PC-9 (cell line): ENCODE measurements at regions not wholly inside any gene's neighbourhood (a gene's known extent, or its start where the extent isn't known, plus 50 kb on each side); places are given as distances from the start of the nearest gene placed in this dataset.

Experiments used
- BruUV-seq: library from RNA; stranded (reverse); fragments of 400-500 nt; replicated peaks from 2 replicates; lab custom pipeline; 2021; lab: Mats Ljungman, UMichigan
- CTCF ChIA-PET: fragments of 300-600 bp; sonication (Branson Sonifier 250); formaldehyde crosslinking; loops from one replicate; lab custom pipeline; 2022; ENCODE audit warnings: antibody characterized with exemption; lab: Charles Lee
- POLR2A ChIA-PET: fragments of 300-600 bp; sonication (Branson Sonifier 250); formaldehyde crosslinking; loops from one replicate; lab custom pipeline; 2022; ENCODE audit warnings: antibody characterized with exemption; ENCODE audit not compliant: unreplicated experiment; lab: Charles Lee
- DNase-seq, 2 experiments: peaks; one replicate each; pipeline versions ENCODE4 v3.0.0 to v3.0.0-alpha.2; 2015 to 2022; ENCODE audit warnings: mixed read lengths in 1 of 2
- H2AFZ ChIP-seq: fragments of 200-600 bp; sonication (generic); 2 replicates; pipeline ENCODE4 v1.8.1; 2017; ENCODE audit warnings: antibody characterized with exemption
- H3F3A ChIP-seq: fragments of 200-600 bp; sonication (generic); 2 replicates; pipeline ENCODE4 v1.8.1; 2017; ENCODE audit warnings: antibody characterized with exemption, mild to moderate bottlenecking, low read depth; ENCODE audit not compliant: insufficient read depth
- H3K27ac ChIP-seq: fragments of 200-600 bp; sonication (generic); 2 replicates; pipeline ENCODE4 v1.6.1; 2016; ENCODE audit warnings: mixed run types
- H3K27me3 ChIP-seq: fragments of 200-600 bp; sonication (generic); 2 replicates; pipeline ENCODE4 v1.6.1; 2016; ENCODE audit warnings: low read depth, mixed run types; ENCODE audit not compliant: insufficient read depth
- H3K36me3 ChIP-seq: fragments of 200-600 bp; sonication (generic); 2 replicates; pipeline ENCODE4 v1.6.1; 2016; ENCODE audit warnings: low read depth, mixed run types
- H3K4me1 ChIP-seq: fragments of 200-600 bp; sonication (generic); replicated peaks from 2 replicates; pipeline ENCODE4 v1.6.1; 2016; ENCODE audit warnings: mixed run types; ENCODE audit not compliant: insufficient read depth
- H3K4me2 ChIP-seq: fragments of 200-600 bp; sonication (generic); 2 replicates; pipeline ENCODE4 v1.6.1; 2017; ENCODE audit warnings: mixed run types
- H3K4me3 ChIP-seq: fragments of 200-600 bp; sonication (generic); 2 replicates; pipeline ENCODE4 v1.6.1; 2016; ENCODE audit warnings: mixed run types
- H3K79me2 ChIP-seq: fragments of 200-600 bp; sonication (generic); 2 replicates; pipeline ENCODE4 v1.6.1; 2017; ENCODE audit warnings: low read depth, mixed run types
- H3K9me2 ChIP-seq: fragments of 200-600 bp; sonication (generic); 2 replicates; pipeline ENCODE4 v1.8.1; 2017; ENCODE audit warnings: mild to moderate bottlenecking; ENCODE audit not compliant: insufficient read depth
- H3K9me3 ChIP-seq: fragments of 200-600 bp; sonication (generic); 2 replicates; pipeline ENCODE4 v1.8.1; 2016; ENCODE audit warnings: low read depth; ENCODE audit not compliant: insufficient read depth
- H4K20me1 ChIP-seq: fragments of 200-600 bp; sonication (generic); 2 replicates; pipeline ENCODE4 v1.8.1; 2017; ENCODE audit not compliant: insufficient read depth
- EZH2 ChIP-seq: fragments of 200-600 bp; sonication (generic); IDR thresholded peaks from 2 replicates; pipeline ENCODE4 v1.8.0; 2017; ENCODE audit warnings: antibody characterized with exemption, low read depth
- intact Hi-C: fragments of 100-400 bp; cut with micrococcal nuclease; formaldehyde crosslinking; loops from one replicate; pipeline ENCODE4 v1.10.0; 2022; ENCODE audit not compliant: unreplicated experiment
- TF ChIP-seq, protein P1 (sequence below): fragments of 200-600 bp; sonication (generic); conservative IDR thresholded peaks from 2 replicates; pipeline ENCODE4 v1.6.1; 2017; ENCODE audit warnings: mixed run types, antibody characterized with exemption, mild to moderate bottlenecking, moderate library complexity

DNA sequence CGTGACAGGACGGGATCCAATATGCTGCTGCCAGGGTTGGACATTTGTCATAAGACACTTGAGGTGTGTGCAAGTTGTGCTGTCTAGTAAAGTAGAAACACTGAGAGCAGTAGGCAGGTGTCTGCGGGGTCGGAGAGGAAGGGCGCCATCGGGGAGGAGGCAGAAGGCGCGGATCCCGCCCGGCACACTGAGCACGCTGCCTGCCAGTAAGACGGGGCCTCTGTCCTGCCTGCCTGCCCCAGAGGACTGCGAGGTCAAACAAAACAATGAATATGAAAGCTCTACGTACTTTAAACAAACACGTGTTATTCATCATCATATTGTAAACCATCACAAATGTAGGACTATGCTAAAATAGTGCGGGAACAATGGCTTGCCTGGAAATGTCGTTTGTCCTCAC is 349.3 kb upstream of the SALL3 start:
- Histone ChIP-seq H3K79me2 (no peaks in the 10 kb centered on the region), H3F3A (no peaks in the 10 kb centered on the region), H3K9me2 (no peaks in the 10 kb centered on the region), H4K20me1 (no peaks in the 10 kb centered on the region), H3K36me3 (no peaks in the 10 kb centered on the region), H2AFZ (no peak overlapping the region), H3K27me3 (peaks cover 78% of the 10 kb centered on the region), H3K4me3 (no peak overlapping the region), H3K27ac (no peak overlapping the region), H3K9me3 (no peaks in the 10 kb centered on the region), H3K4me1 (no peaks in the 10 kb centered on the region), H3K4me2 (no peak overlapping the region)
- CTCF ChIA-PET = no interaction called here
- DNase-seq = no peak
- POLR2A ChIA-PET = no interaction called here
- BruUV-seq = no TSS peak
- intact Hi-C loops = no loop called here
- TF ChIP-seq EZH2 = no peak
- TF ChIP-seq, protein P1, sequence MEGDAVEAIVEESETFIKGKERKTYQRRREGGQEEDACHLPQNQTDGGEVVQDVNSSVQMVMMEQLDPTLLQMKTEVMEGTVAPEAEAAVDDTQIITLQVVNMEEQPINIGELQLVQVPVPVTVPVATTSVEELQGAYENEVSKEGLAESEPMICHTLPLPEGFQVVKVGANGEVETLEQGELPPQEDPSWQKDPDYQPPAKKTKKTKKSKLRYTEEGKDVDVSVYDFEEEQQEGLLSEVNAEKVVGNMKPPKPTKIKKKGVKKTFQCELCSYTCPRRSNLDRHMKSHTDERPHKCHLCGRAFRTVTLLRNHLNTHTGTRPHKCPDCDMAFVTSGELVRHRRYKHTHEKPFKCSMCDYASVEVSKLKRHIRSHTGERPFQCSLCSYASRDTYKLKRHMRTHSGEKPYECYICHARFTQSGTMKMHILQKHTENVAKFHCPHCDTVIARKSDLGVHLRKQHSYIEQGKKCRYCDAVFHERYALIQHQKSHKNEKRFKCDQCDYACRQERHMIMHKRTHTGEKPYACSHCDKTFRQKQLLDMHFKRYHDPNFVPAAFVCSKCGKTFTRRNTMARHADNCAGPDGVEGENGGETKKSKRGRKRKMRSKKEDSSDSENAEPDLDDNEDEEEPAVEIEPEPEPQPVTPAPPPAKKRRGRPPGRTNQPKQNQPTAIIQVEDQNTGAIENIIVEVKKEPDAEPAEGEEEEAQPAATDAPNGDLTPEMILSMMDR = no peak

DNA sequence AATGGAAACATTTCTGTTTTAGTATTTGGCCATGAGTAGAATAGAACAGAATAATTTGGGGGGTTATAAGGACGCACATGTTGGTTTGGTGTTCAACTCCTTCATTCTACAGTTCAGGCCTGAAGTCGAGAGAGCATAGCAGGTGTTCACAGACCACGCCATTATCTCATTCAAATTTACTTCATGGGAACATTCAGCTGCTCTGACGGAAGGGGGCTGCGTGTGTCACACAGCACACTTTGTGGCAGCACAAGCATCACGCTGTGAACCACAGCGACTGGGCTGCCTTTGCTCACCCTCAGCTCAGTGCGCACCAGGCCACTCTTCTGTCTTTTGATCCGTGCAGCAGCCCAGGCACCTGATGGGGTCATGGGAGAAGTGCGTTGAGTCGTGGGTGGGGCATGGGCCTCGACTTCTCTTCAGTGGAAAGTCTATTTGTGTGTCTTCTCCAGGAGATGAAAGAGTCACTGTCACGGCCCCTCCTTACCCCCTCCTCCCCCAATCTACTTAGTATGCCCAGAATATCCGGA is 348.6 kb upstream of the SALL3 start:
- TF ChIP-seq, protein P1 = no peak
- TF ChIP-seq EZH2 = no peak
- no peak overlapping the region for H3K4me3 ChIP-seq
- H3F3A ChIP-seq = peaks cover under 1% of the 10 kb centered on the region; the same call in 1 of the 2 replicates
- no peak overlapping the region for H3K27ac ChIP-seq
- intact Hi-C loops = no loop called here
- H3K9me3 ChIP-seq = no peaks in the 10 kb centered on the region
- H2AFZ ChIP-seq = no peak overlapping the region
- H3K36me3 ChIP-seq = no peaks in the 10 kb centered on the region
- H3K79me2 ChIP-seq = no peaks in the 10 kb centered on the region
- no peak for DNase-seq
- H3K4me1 ChIP-seq = no peaks in the 10 kb centered on the region
- peaks cover 71% of the 10 kb centered on the region for H3K27me3 ChIP-seq
- H3K9me2 ChIP-seq = no peaks in the 10 kb centered on the region
- ChIA-PET POLR2A (no interaction called here), CTCF (no interaction called here)
- BruUV-seq = no TSS peak
- no peak overlapping the region for H3K4me2 ChIP-seq
- no peaks in the 10 kb centered on the region for H4K20me1 ChIP-seq

DNA sequence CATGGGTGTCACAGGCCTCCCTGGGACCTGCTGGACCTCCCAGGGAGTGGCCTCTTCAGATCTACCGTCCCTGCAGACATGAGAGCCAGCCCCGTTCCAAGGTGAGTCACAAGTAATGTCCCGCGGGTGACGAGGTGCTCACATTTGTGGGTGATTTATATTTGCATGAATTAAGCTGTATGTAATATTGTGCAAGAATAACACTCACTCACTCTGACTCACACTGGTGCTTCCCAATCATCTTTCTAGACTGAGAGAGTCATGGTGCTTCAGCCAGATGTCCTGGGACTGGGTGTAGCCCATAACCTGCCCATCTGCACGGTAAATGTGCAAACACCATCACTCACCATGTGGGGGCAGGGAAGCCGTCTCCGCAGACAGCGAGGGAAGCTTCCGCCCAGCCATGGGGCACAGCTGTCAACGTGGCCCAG is 347.5 kb upstream of the SALL3 start:
- Histone ChIP-seq H3K27ac (no peak overlapping the region), H3K79me2 (no peaks in the 10 kb centered on the region), H3K9me3 (0 out of 2 replicates have a peak, but pooled peaks cover 2% of the 10 kb centered on the region), H3K27me3 (peaks cover 60% of the 10 kb centered on the region), H3F3A (peaks cover 6% of the 10 kb centered on the region; the same call in 1 of the 2 replicates), H2AFZ (no peak overlapping the region), H3K36me3 (no peaks in the 10 kb centered on the region), H3K4me1 (no peaks in the 10 kb centered on the region), H3K4me2 (no peak overlapping the region), H4K20me1 (no peaks in the 10 kb centered on the region), H3K9me2 (no peaks in the 10 kb centered on the region), H3K4me3 (no peak overlapping the region)
- ChIA-PET POLR2A (no interaction called here), CTCF (no interaction called here)
- BruUV-seq = no TSS peak
- TF ChIP-seq EZH2 = no peak
- TF ChIP-seq, protein P1 = no peak
- intact Hi-C loops = no loop called here
- no peak for DNase-seq
